ENCODE measurements at regions not wholly inside any gene's neighbourhood (a gene's known extent, or its start where the extent isn't known, plus 50 kb on each side); places are given as distances from the start of the nearest gene placed in this dataset.

DNA sequence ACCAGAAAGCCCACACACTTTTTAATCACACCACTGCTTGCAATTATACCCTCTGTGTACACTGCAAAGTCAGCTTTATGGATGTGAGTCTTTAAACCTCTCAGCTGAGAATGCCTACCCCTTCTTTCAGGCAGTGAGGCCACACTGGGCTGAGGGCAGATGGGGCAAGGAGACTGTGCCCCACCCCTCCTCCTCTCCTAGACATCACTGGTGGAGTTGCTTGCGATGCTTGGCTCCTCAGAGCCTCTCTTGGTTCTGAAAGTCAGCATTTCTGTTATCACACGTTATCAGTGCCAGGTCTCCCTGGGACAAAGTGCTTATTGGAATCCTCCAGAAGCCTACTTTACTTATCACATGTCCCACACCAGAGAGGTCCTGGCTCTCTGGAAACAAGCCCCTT lies 128.2 kb downstream of the ZNF621 start:
- ChIA-PET POLR2A (no interaction called here), CTCF (no interaction called here)
- TF ChIP-seq BHLHE40 (IDR thresholded peaks at IDR 0.05; ENCODE audit: borderline replicate concordance), result no peak
- no peak for DNase-seq (ENCODE audit: extremely low spot score)

GRCh38 chr3:40653878-40654277 lies 129.1 kb downstream of the ZNF621 start:
- no peak for TF ChIP-seq L3MBTL2 (conservative IDR thresholded peaks at IDR 0.05)
- no peak for TF ChIP-seq ELF4 (IDR thresholded peaks at IDR 0.05)
- TF ChIP-seq ZNF384 (IDR thresholded peaks at IDR 0.05), result no peak
- TF ChIP-seq CTBP1 (IDR thresholded peaks at IDR 0.05; ENCODE audit: borderline replicate concordance), result no peak
- TF ChIP-seq ARNT (IDR thresholded peaks at IDR 0.05), result no peak
- no peak for TF ChIP-seq SP1 (IDR thresholded peaks at IDR 0.05)
- no peak for TF ChIP-seq HDGF (IDR thresholded peaks at IDR 0.05; ENCODE audit: borderline replicate concordance)
- TF ChIP-seq PKNOX1 (IDR thresholded peaks at IDR 0.05), result no peak
- no peak for TF ChIP-seq FOXM1 (IDR thresholded peaks at IDR 0.05; ENCODE audit: borderline replicate concordance)
- no peak for TF ChIP-seq LEF1 (IDR thresholded peaks at IDR 0.05; ENCODE audit: borderline replicate concordance)
- no peak for TF ChIP-seq NFRKB (IDR thresholded peaks at IDR 0.05)
- no peak for TF ChIP-seq FOXK2 (IDR thresholded peaks at IDR 0.05)
- no peak for TF ChIP-seq TARDBP (IDR thresholded peaks at IDR 0.05)
- no peak for TF ChIP-seq FOXA1 (IDR thresholded peaks at IDR 0.05)
- TF ChIP-seq SUZ12 (IDR thresholded peaks at IDR 0.05), result no peak
- CTCF ChIA-PET, result no interaction called here
- no peak for DNase-seq (ENCODE audit: extremely low spot score)
- POLR2A ChIA-PET, result no interaction called here

- no peak for DNase-seq (ENCODE audit: extremely low spot score)
- ChIA-PET POLR2A (no interaction called here), CTCF (no interaction called here)
- TF ChIP-seq ARNT (IDR thresholded peaks at IDR 0.05) (no peak), PKNOX1 (IDR thresholded peaks at IDR 0.05) (no peak), TARDBP (IDR thresholded peaks at IDR 0.05) (no peak), FOXK2 (IDR thresholded peaks at IDR 0.05) (no peak), HDGF (IDR thresholded peaks at IDR 0.05; ENCODE audit: borderline replicate concordance) (no peak), SP1 (IDR thresholded peaks at IDR 0.05) (no peak), ELF4 (IDR thresholded peaks at IDR 0.05) (no peak), FOXM1 (IDR thresholded peaks at IDR 0.05; ENCODE audit: borderline replicate concordance) (no peak), SUZ12 (IDR thresholded peaks at IDR 0.05) (no peak), NFRKB (IDR thresholded peaks at IDR 0.05) (no peak), LEF1 (IDR thresholded peaks at IDR 0.05; ENCODE audit: borderline replicate concordance) (no peak), CTBP1 (IDR thresholded peaks at IDR 0.05; ENCODE audit: borderline replicate concordance) (no peak), ZNF384 (IDR thresholded peaks at IDR 0.05) (no peak), BHLHE40 (IDR thresholded peaks at IDR 0.05; ENCODE audit: borderline replicate concordance) (no peak), FOXA1 (IDR thresholded peaks at IDR 0.05) (no peak), L3MBTL2 (conservative IDR thresholded peaks at IDR 0.05) (no peak)
Observed at GRCh38 chr3:40655551-40655950, 130.8 kb downstream of the ZNF621 start.

DNA sequence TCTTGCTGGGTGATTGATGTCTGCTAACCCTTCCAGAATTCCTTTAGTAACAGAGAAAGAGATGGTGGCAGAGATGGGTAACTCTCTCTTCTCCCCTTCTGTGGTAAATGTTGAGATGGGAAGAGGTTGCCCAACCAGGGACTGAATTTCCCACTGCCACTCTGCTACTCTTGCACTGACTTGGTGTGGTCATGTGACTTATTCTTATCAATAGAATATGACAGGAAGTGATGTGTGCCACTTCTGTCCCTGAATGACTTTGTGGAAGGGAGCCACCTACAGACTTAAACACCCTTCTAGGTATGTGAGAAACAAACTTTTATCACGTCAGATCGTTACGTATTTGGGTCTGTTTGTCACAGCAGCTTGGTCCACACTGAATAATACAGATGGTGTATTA lies 132.9 kb downstream of the ZNF621 start:
- POLR2A ChIA-PET, result no interaction called here
- DNase-seq (ENCODE audit: extremely low spot score), result no peak
- CTCF ChIA-PET, result no interaction called here
- TF ChIP-seq ELF4 (IDR thresholded peaks at IDR 0.05) (no peak), SP1 (IDR thresholded peaks at IDR 0.05) (no peak), SUZ12 (IDR thresholded peaks at IDR 0.05) (no peak), ZNF384 (IDR thresholded peaks at IDR 0.05) (no peak), FOXA1 (IDR thresholded peaks at IDR 0.05) (no peak), TARDBP (IDR thresholded peaks at IDR 0.05) (no peak), BHLHE40 (IDR thresholded peaks at IDR 0.05; ENCODE audit: borderline replicate concordance) (no peak), ARNT (IDR thresholded peaks at IDR 0.05) (no peak), CTBP1 (IDR thresholded peaks at IDR 0.05; ENCODE audit: borderline replicate concordance) (no peak), L3MBTL2 (conservative IDR thresholded peaks at IDR 0.05) (no peak), HDGF (IDR thresholded peaks at IDR 0.05; ENCODE audit: borderline replicate concordance) (no peak), LEF1 (IDR thresholded peaks at IDR 0.05; ENCODE audit: borderline replicate concordance) (no peak), PKNOX1 (IDR thresholded peaks at IDR 0.05) (no peak)

- ChIA-PET CTCF (no interaction called here), POLR2A (no interaction called here)
- DNase-seq (ENCODE audit: extremely low spot score), result no peak
- TF ChIP-seq SP1 (IDR thresholded peaks at IDR 0.05) (no peak), FOXK2 (IDR thresholded peaks at IDR 0.05) (no peak), ARNT (IDR thresholded peaks at IDR 0.05) (no peak), TARDBP (IDR thresholded peaks at IDR 0.05) (no peak), LEF1 (IDR thresholded peaks at IDR 0.05; ENCODE audit: borderline replicate concordance) (no peak), NFRKB (IDR thresholded peaks at IDR 0.05) (no peak), FOXM1 (IDR thresholded peaks at IDR 0.05; ENCODE audit: borderline replicate concordance) (no peak), CTBP1 (IDR thresholded peaks at IDR 0.05; ENCODE audit: borderline replicate concordance) (no peak), FOXA1 (IDR thresholded peaks at IDR 0.05) (no peak), BHLHE40 (IDR thresholded peaks at IDR 0.05; ENCODE audit: borderline replicate concordance) (no peak), HDGF (IDR thresholded peaks at IDR 0.05; ENCODE audit: borderline replicate concordance) (no peak), L3MBTL2 (conservative IDR thresholded peaks at IDR 0.05) (no peak), SUZ12 (IDR thresholded peaks at IDR 0.05) (no peak), ELF4 (IDR thresholded peaks at IDR 0.05) (no peak), PKNOX1 (IDR thresholded peaks at IDR 0.05) (no peak), ZNF384 (IDR thresholded peaks at IDR 0.05) (no peak)
Observed at GRCh38 chr3:40658305-40658704, 133.5 kb downstream of the ZNF621 start.

GRCh38 chr3:40660554-40660953 lies 135.8 kb downstream of the ZNF621 start:
- no peak for DNase-seq (ENCODE audit: extremely low spot score)
- no peak for TF ChIP-seq ZNF384 (IDR thresholded peaks at IDR 0.05)
- no peak for TF ChIP-seq LEF1 (IDR thresholded peaks at IDR 0.05; ENCODE audit: borderline replicate concordance)
- POLR2A ChIA-PET, result no interaction called here
- CTCF ChIA-PET, result no interaction called here
